Thyroid gland (tissue), 4 donors: ENCODE measurements at regions not wholly inside any gene's neighbourhood (a gene's known extent, or its start where the extent isn't known, plus 50 kb on each side); places are given as distances from the start of the nearest gene placed in this dataset.

Source experiments
- CTCF ChIP-seq, 6 experiments: fragments of 200-600 bp in 3 of 6; fragments of 450-650 bp in 3 of 6; sonication (generic) in 3 of 6; IDR thresholded peaks; one replicate each; pipeline ENCODE4 v1.5.1; 2016 to 2019; ENCODE audit warnings: antibody characterized with exemption in 6 of 6, mild to moderate bottlenecking in 2 of 6, inconsistent platforms in 1 of 6, moderate library complexity in 1 of 6
- POLR2A ChIP-seq, 2 donors: fragments of 450-650 bp; IDR thresholded peaks; one replicate each; pipeline ENCODE4 v1.6.1; 2017; ENCODE audit warnings: antibody characterized with exemption in 2 of 2, mild to moderate bottlenecking in 2 of 2, moderate library complexity in 1 of 2

GRCh38 chr1:11391327-11391726, 87.6 kb upstream of the DISP3 start:
- TF ChIP-seq CTCF (IDR thresholded peaks at IDR 0.05) (no peak), POLR2A (IDR thresholded peaks at IDR 0.05) (no peak)
